AG10803 (cell line): ENCODE measurements at regions not wholly inside any gene's neighbourhood (a gene's known extent, or its start where the extent isn't known, plus 50 kb on each side); places are given as distances from the start of the nearest gene placed in this dataset.
A peak's percentile ranks its signal among the peaks of the same experiment; 100 is the strongest.

Experiments used
- DNase-seq: peaks from one replicate; pipeline ENCODE4 v3.0.0; 2010; ENCODE audit warnings: low read depth
- H3K4me3 ChIP-seq: 2 replicates; pipeline ENCODE4 v1.5.1; 2011; ENCODE audit warnings: mild to moderate bottlenecking, low read length, control low read depth
- CTCF ChIP-seq: conservative IDR thresholded peaks from 2 replicates; pipeline ENCODE4 v1.5.1; 2011; ENCODE audit warnings: mild to moderate bottlenecking, low read length, control low read depth, inconsistent platforms

- DNase-seq, result no peak
- no peak for TF ChIP-seq CTCF
- H3K4me3 ChIP-seq, result no peak overlapping the region
Measured at GRCh38 chr10:78691301-78692030, 377.3 kb upstream of the ZMIZ1 start.

GRCh38 chr10:78692071-78692470, 376.7 kb upstream of the ZMIZ1 start:
- TF ChIP-seq CTCF, result no peak
- no peak for DNase-seq
- H3K4me3 ChIP-seq, result no peak overlapping the region

- no peak overlapping the region for H3K4me3 ChIP-seq
- DNase-seq, result no peak
- TF ChIP-seq CTCF, result no peak
Measured at GRCh38 chr10:78695846-78696245, 372.9 kb upstream of the ZMIZ1 start.

GRCh38 chr10:78696791-78697395, 371.9 kb upstream of the ZMIZ1 start:
- H3K4me3 ChIP-seq, result no peak overlapping the region
- no peak for DNase-seq
- no peak for TF ChIP-seq CTCF

GRCh38 chr10:78699971-78700370, 368.8 kb upstream of the ZMIZ1 start:
- no peak for DNase-seq
- TF ChIP-seq CTCF, result no peak
- H3K4me3 ChIP-seq, result no peak overlapping the region

GRCh38 chr10:78700413-78700812, 368.4 kb upstream of the ZMIZ1 start:
- no peak overlapping the region for H3K4me3 ChIP-seq
- TF ChIP-seq CTCF, result no peak
- DNase-seq, result peak; percentile 25
